Left colon (tissue), 2 donors: ENCODE measurements at regions not wholly inside any gene's neighbourhood (a gene's known extent, or its start where the extent isn't known, plus 50 kb on each side); places are given as distances from the start of the nearest gene placed in this dataset.

ENCODE experiments used
- ATAC-seq: fragments of 200-7000 bp; cut with Tn5 transposase; one replicate; pipeline ENCODE4 v1.9.1; 2020; ENCODE audit warnings: mild to moderate bottlenecking, moderate library complexity
- DNase-seq, 2 donors: peaks; one replicate each; pipeline ENCODE4 v3.0.0-alpha.2; 2020
- intact Hi-C, 2 donors: fragments of 100-400 bp; cut with DNase I in 1 of 2; cut with micrococcal nuclease in 1 of 2; formaldehyde crosslinking; loops; one replicate each; pipeline versions ENCODE4 v1.11.2 to v1.14.0; 2022; cut with DNase I, micrococcal nuclease
- donor health status: DM: no; HTN: no; CAD: no.
- donor health status: DM: yes; HTN: yes; CAD: no.

DNA sequence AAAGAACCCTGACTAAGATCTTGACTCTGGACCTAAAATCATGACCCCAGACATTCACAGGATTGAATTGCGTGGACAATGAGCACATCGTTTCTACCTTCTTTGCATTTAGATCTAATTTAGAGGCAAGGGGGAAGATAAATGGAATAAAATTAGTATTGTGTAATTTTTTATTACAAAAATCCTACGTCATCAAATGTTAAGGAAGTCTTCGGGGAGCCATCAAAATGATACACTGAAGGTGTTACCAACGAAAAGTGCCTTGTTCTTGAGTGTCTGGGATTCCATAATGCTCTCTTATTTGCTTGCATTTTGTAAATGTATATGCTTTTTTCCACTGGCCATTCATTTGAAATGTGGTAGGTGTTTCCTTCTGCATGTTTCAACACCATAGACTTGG, 52.8 kb upstream of the C3orf49 start:
- ATAC-seq (no peak), DNase-seq (no peak)
- intact Hi-C loops, result no loop called here

DNA sequence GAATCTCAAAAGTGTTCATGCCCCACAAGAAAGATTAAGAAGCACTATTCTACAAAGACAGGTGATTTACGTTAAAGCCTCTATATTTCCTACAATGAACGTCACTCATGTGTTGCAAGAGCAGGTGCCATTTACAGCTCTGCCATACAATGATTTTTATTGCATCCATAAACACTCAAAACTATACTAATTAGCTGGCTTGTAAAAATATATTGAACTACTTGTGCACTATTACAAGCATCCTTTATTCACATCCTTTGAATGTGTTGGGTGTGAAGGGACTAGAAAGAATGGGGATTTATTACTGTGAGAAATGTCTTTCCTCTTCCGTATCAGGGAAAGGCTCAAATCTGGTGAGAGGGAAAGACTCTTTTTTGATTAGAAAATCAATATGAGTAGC, 50.7 kb upstream of the C3orf49 start:
- ATAC-seq, result peak; percentile 96
- intact Hi-C loops, result no loop called here
- no peak for DNase-seq

DNA sequence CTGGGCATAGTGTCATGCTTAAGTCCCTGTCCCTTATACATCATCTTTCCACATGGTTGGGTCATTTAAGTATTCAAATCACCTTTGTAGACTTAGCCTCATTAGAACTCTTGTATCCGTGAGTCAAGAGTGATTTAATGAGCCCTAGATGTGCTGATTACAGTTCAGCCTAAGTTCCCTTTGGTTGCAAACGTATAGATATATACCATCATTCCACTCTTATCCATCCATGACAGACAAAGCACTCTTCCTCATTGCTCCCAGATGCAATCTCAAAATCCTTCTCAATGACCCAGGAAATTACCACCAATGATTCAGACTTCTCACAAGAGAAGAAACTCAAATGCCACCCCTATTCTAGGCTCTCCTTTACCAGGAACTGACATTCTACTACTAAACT, 50.2 kb upstream of the C3orf49 start:
- intact Hi-C loops, result no loop called here
- DNase-seq (no peak), ATAC-seq (peak; percentile 58)
